ENCODE measurements at regions not wholly inside any gene's neighbourhood (a gene's known extent, or its start where the extent isn't known, plus 50 kb on each side); places are given as distances from the start of the nearest gene placed in this dataset.

GRCh38 chr10:36638462-36639155 is 486.8 kb upstream of the ANKRD30A start:
- TF ChIP-seq CTCF (conservative IDR thresholded peaks at IDR 0.05; ENCODE audit: low read depth), result no peak
- CTCF ChIA-PET, result interaction anchor here (0.8 kb wide), 1 partner anchor 25 kb away, joined by 3 read pairs; no protein-coding TSS in a partner anchor
- no peak overlapping the region for H3K27ac ChIP-seq
- POLR2A ChIA-PET (ENCODE audit: low non-redundant PET), result no interaction called here
- no peak for DNase-seq (ENCODE audit: low spot score)

GRCh38 chr10:36636879-36637278 is 488.5 kb upstream of the ANKRD30A start:
- TF ChIP-seq CTCF (conservative IDR thresholded peaks at IDR 0.05; ENCODE audit: low read depth), result no peak
- DNase-seq (ENCODE audit: low spot score), result no peak
- ChIA-PET POLR2A (ENCODE audit: low non-redundant PET) (no interaction called here), CTCF (no interaction called here)
- no peak overlapping the region for H3K27ac ChIP-seq

GRCh38 chr10:36636285-36636839 is 489.0 kb upstream of the ANKRD30A start:
- POLR2A ChIA-PET (ENCODE audit: low non-redundant PET), result no interaction called here
- TF ChIP-seq CTCF (conservative IDR thresholded peaks at IDR 0.05; ENCODE audit: low read depth), result no peak
- no peak overlapping the region for H3K27ac ChIP-seq
- DNase-seq (ENCODE audit: low spot score), result no peak
- CTCF ChIA-PET, result no interaction called here

- DNase-seq (ENCODE audit: low spot score), result no peak
- no peak overlapping the region for H3K27ac ChIP-seq
- ChIA-PET POLR2A (ENCODE audit: low non-redundant PET) (interaction anchor here (0.6 kb wide), 1 partner anchor 9 kb away, joined by 5 read pairs; no protein-coding TSS in a partner anchor), CTCF (interaction anchor here (0.5 to 0.6 kb wide), 2 partner anchors 49 to 487 kb away, joined by 3 to 5 read pairs; no protein-coding TSS in a partner anchor)
- no peak for TF ChIP-seq CTCF (conservative IDR thresholded peaks at IDR 0.05; ENCODE audit: low read depth)
Measured at GRCh38 chr10:36634916-36635315, 490.5 kb upstream of the ANKRD30A start.

- CTCF ChIA-PET, result no interaction called here
- H3K27ac ChIP-seq, result no peak overlapping the region
- no peak for TF ChIP-seq CTCF (conservative IDR thresholded peaks at IDR 0.05; ENCODE audit: low read depth)
- POLR2A ChIA-PET (ENCODE audit: low non-redundant PET), result no interaction called here
- DNase-seq (ENCODE audit: low spot score), result no peak
Measured at GRCh38 chr10:36630267-36630666, 495.1 kb upstream of the ANKRD30A start.

- DNase-seq (ENCODE audit: low spot score), result no peak
- POLR2A ChIA-PET (ENCODE audit: low non-redundant PET), result no interaction called here
- no peak for TF ChIP-seq CTCF (conservative IDR thresholded peaks at IDR 0.05; ENCODE audit: low read depth)
- CTCF ChIA-PET, result no interaction called here
- no peak overlapping the region for H3K27ac ChIP-seq
Measured at GRCh38 chr10:36629476-36629875, 495.9 kb upstream of the ANKRD30A start.

Measured in RWPE1 (cell line).